ENCODE measurements at regions not wholly inside any gene's neighbourhood (a gene's known extent, or its start where the extent isn't known, plus 50 kb on each side); places are given as distances from the start of the nearest gene placed in this dataset.
A peak's percentile ranks its signal among the peaks of the same experiment; 100 is the strongest.

DNA sequence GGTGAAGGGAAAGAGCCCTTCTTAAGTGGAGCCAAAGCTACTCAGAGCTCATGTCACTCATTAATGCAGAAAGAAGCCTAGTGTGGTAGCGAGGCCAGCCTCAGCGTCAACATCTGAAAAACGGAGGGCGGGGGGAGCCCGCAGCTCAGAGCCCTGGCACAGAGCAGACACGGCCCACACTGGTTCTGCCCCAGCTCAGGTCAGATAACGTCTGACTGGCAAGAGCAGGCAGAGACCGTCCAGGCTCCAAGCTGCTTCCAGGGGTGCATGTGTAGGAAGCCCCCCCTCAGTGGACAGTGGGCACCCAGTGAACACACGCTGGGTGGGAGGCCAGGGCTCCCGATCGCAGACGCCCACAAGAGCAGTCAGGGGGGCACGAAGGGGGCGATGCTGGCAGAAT lies 100.8 kb downstream of the SHANK2 start:
- Mint-ChIP-seq H3K27ac (peak overlapping the region; percentile 74), H3K27me3 (no peaks in the 10 kb centered on the region), H3K9me3 (ENCODE audit: low read depth) (no peaks in the 10 kb centered on the region), H3K4me3 (ENCODE audit: low read depth) (no peak overlapping the region), H3K36me3 (ENCODE audit: insufficient read depth) (peaks cover 7% of the 10 kb centered on the region), H3K4me1 (ENCODE audit: low read depth) (peaks cover 34% of the 10 kb centered on the region)
- no peak for DNase-seq (ENCODE audit: low spot score, unreplicated experiment)
- TF ChIP-seq, protein P1, sequence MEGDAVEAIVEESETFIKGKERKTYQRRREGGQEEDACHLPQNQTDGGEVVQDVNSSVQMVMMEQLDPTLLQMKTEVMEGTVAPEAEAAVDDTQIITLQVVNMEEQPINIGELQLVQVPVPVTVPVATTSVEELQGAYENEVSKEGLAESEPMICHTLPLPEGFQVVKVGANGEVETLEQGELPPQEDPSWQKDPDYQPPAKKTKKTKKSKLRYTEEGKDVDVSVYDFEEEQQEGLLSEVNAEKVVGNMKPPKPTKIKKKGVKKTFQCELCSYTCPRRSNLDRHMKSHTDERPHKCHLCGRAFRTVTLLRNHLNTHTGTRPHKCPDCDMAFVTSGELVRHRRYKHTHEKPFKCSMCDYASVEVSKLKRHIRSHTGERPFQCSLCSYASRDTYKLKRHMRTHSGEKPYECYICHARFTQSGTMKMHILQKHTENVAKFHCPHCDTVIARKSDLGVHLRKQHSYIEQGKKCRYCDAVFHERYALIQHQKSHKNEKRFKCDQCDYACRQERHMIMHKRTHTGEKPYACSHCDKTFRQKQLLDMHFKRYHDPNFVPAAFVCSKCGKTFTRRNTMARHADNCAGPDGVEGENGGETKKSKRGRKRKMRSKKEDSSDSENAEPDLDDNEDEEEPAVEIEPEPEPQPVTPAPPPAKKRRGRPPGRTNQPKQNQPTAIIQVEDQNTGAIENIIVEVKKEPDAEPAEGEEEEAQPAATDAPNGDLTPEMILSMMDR (IDR thresholded peaks at IDR 0.05; ENCODE audit: unreplicated experiment), result no peak

DNA sequence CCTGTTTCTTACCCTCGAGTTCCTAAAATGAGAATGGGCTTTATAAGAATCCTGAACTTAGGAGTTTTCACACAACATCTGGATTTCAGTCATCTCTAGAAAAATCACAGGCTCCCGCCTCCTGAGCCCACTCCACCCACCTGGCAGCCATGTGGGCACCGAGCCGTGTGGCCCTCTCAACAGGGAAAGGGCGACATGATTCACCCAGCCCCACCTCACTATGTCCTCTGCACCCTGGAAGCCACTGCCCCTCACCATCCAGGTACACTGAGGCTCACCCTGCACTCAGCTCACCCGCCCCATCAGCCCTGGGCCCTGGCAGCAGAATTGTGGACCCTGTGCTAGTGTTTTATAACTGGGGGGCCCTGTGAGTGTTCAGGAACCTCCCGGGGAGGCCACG lies 101.5 kb downstream of the SHANK2 start:
- Mint-ChIP-seq H3K4me1 (ENCODE audit: low read depth) (peaks cover 30% of the 10 kb centered on the region), H3K36me3 (ENCODE audit: insufficient read depth) (peaks cover 4% of the 10 kb centered on the region), H3K9me3 (ENCODE audit: low read depth) (no peaks in the 10 kb centered on the region), H3K27me3 (no peaks in the 10 kb centered on the region), H3K27ac (no peak overlapping the region), H3K4me3 (ENCODE audit: low read depth) (no peak overlapping the region)
- DNase-seq (ENCODE audit: low spot score, unreplicated experiment), result no peak
- TF ChIP-seq, protein P1 (IDR thresholded peaks at IDR 0.05; ENCODE audit: unreplicated experiment), result no peak

DNA sequence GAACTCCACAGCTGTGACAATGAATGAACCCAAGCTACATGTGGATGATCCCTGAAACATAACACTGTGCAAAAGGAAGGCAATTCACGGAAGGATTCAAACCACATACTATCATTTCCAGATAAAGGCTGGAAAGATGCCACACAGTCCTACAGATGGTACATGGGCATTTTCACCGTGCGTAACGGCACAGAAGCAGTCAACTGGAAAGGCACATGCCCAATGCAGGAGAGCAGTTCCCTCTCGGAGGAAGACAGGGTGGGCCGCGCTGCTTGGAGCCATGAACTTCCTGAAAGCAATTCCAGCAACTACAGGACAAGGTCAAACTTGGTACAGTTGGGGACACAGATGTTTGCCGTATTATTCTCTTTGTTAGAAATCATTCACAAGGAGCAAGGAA lies 103.7 kb downstream of the SHANK2 start:
- TF ChIP-seq, protein P1 (IDR thresholded peaks at IDR 0.05; ENCODE audit: unreplicated experiment), result no peak
- peaks cover 10% of the 10 kb centered on the region for H3K36me3 Mint-ChIP-seq (ENCODE audit: insufficient read depth)

DNA sequence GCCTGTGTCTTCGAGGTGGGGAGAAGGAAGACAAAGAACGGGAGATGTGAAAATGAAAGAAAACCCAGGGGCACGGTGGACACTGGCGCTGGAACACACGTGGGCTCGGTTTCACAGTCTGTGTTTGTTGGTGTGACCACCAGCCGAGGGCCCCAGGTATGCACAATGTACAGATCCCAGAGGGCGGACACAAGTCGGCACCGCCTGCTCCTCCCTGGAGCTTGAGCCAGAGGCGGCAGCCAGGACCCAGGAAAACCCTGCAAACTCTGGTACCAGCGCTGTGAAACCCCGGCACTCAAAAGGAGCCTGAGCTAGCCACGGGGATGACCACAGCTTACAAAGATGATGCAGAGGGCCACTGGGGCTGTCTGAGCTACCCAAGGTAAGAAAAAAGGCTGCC lies 105.0 kb downstream of the SHANK2 start:
- no peaks in the 10 kb centered on the region for H3K27me3 Mint-ChIP-seq
- H3K4me3 Mint-ChIP-seq (ENCODE audit: low read depth), result no peak overlapping the region
- TF ChIP-seq, protein P1 (IDR thresholded peaks at IDR 0.05; ENCODE audit: unreplicated experiment), result no peak
- H3K36me3 Mint-ChIP-seq (ENCODE audit: insufficient read depth), result peaks cover 10% of the 10 kb centered on the region
- peaks cover 12% of the 10 kb centered on the region for H3K4me1 Mint-ChIP-seq (ENCODE audit: low read depth)
- H3K27ac Mint-ChIP-seq, result peak overlapping the region; percentile 48
- no peak for DNase-seq (ENCODE audit: low spot score, unreplicated experiment)
- no peaks in the 10 kb centered on the region for H3K9me3 Mint-ChIP-seq (ENCODE audit: low read depth)

More for the DNA sequence above, 103.7 kb downstream of the SHANK2 start:
- no peak for DNase-seq (ENCODE audit: low spot score, unreplicated experiment)
- Mint-ChIP-seq H3K9me3 (ENCODE audit: low read depth) (no peaks in the 10 kb centered on the region), H3K27me3 (no peaks in the 10 kb centered on the region), H3K4me1 (ENCODE audit: low read depth) (peaks cover 25% of the 10 kb centered on the region), H3K4me3 (ENCODE audit: low read depth) (no peak overlapping the region), H3K27ac (peak overlapping the region; percentile 22)

DNA sequence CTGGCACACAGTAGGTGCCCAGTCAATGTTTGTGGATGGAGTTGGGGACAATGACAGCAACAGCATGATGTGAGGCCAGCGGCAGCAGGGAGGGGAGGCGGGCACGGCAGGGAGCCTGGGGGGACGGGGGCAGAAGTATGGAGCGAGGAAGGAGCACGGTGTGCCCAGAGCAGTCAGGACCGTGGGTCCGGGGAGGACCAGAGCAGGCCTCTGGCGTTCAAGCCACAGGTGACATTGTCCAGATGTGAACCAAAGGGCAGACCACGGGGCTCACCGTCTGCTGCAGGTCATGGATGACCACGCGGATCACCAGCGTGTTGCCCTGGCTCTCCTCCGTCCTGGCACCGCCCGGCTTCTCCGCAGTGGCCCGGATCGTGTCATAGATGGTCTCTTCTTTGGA lies 105.5 kb downstream of the SHANK2 start:
- DNase-seq (ENCODE audit: low spot score, unreplicated experiment), result no peak
- Mint-ChIP-seq H3K27ac (peak overlapping the region; percentile 48), H3K36me3 (ENCODE audit: insufficient read depth) (peaks cover 10% of the 10 kb centered on the region), H3K4me3 (ENCODE audit: low read depth) (no peak overlapping the region), H3K4me1 (ENCODE audit: low read depth) (peaks cover 9% of the 10 kb centered on the region), H3K9me3 (ENCODE audit: low read depth) (no peaks in the 10 kb centered on the region), H3K27me3 (no peaks in the 10 kb centered on the region)
- TF ChIP-seq, protein P1 (IDR thresholded peaks at IDR 0.05; ENCODE audit: unreplicated experiment), result no peak
